PC-3 (cell line): ENCODE measurements at regions not wholly inside any gene's neighbourhood (a gene's known extent, or its start where the extent isn't known, plus 50 kb on each side); places are given as distances from the start of the nearest gene placed in this dataset.

Source experiments
- ATAC-seq: fragments of 200-7000 bp; cut with Tn5 transposase; 2 replicates; pipeline ENCODE4 v1.9.1; 2020; ENCODE audit warnings: mild to moderate bottlenecking, moderate library complexity
- BruUV-seq: library from RNA; stranded (reverse); fragments of 400-500 nt; replicated peaks from 2 replicates; lab custom pipeline; 2021; lab: Mats Ljungman, UMichigan
- CTCF ChIA-PET: fragments of 300-600 bp; sonication (Branson Sonifier 250); formaldehyde crosslinking; loops from one replicate; lab custom pipeline; 2022; ENCODE audit warnings: antibody characterized with exemption; lab: Charles Lee
- POLR2A ChIA-PET: fragments of 300-600 bp; sonication (Branson Sonifier 250); formaldehyde crosslinking; loops from one replicate; lab custom pipeline; 2022; ENCODE audit warnings: antibody characterized with exemption; ENCODE audit not compliant: unreplicated experiment; lab: Charles Lee
- DNase-seq: peaks from one replicate; pipeline ENCODE4 v3.0.0-alpha.2; 2015
- H2AFZ ChIP-seq: fragments of 300-600 bp; sonication (generic); 2 replicates; pipeline ENCODE4 v1.6.0; 2016; ENCODE audit warnings: antibody characterized with exemption, low read length
- H3F3A ChIP-seq: fragments of 300-600 bp; sonication (generic); one replicate; pipeline ENCODE4 v1.6.0; 2017; ENCODE audit warnings: antibody characterized with exemption, low read length, control low read depth, mild to moderate bottlenecking; ENCODE audit not compliant: unreplicated experiment
- H3K27ac ChIP-seq: fragments of 300-600 bp; sonication (generic); 2 replicates; pipeline ENCODE4 v1.5.1; 2016; ENCODE audit warnings: mild to moderate bottlenecking, low read length
- H3K27me3 ChIP-seq: fragments of 300-600 bp; sonication (generic); 2 replicates; pipeline ENCODE4 v1.6.1; 2016; ENCODE audit warnings: low read length, mixed read lengths
- H3K36me3 ChIP-seq: fragments of 300-600 bp; sonication (generic); 2 replicates; pipeline ENCODE4 v1.6.1; 2016; ENCODE audit warnings: low read depth, mixed run types, low read length, mixed read lengths
- H3K4me1 ChIP-seq: fragments of 300-600 bp; sonication (generic); 2 replicates; pipeline ENCODE4 v1.5.1; 2016; ENCODE audit warnings: low read length; ENCODE audit not compliant: insufficient read depth
- H3K4me2 ChIP-seq: fragments of 300-600 bp; sonication (generic); 2 replicates; pipeline ENCODE4 v1.6.0; 2016; ENCODE audit warnings: low read length
- H3K4me3 ChIP-seq: fragments of 300-600 bp; sonication (generic); 2 replicates; pipeline ENCODE4 v1.5.1; 2016; ENCODE audit warnings: mild to moderate bottlenecking, low read length, mixed read lengths
- H3K79me2 ChIP-seq: fragments of 300-600 bp; sonication (generic); 2 replicates; pipeline ENCODE4 v1.6.1; 2017; ENCODE audit warnings: low read length, mixed read lengths
- H3K9ac ChIP-seq: fragments of 300-600 bp; sonication (generic); 2 replicates; pipeline ENCODE4 v1.6.0; 2016; ENCODE audit warnings: mild to moderate bottlenecking, low read length
- H3K9me2 ChIP-seq: fragments of 300-600 bp; sonication (generic); replicated peaks from 2 replicates; pipeline ENCODE4 v1.6.1; 2016; ENCODE audit warnings: mixed run types, low read length, mixed read lengths
- H3K9me3 ChIP-seq: fragments of 300-600 bp; sonication (generic); 2 replicates; pipeline ENCODE4 v1.6.1; 2016; ENCODE audit warnings: low read length, mixed read lengths
- H4K20me1 ChIP-seq: fragments of 300-600 bp; sonication (generic); 2 replicates; pipeline ENCODE4 v1.6.1; 2016; ENCODE audit warnings: low read length, mixed read lengths
- EZH2 ChIP-seq: fragments of 300-600 bp; sonication (generic); IDR thresholded peaks from one replicate; pipeline ENCODE4 v1.6.1; 2017; ENCODE audit warnings: antibody characterized with exemption, mild to moderate bottlenecking, low read length; ENCODE audit not compliant: unreplicated experiment
- EZH2phosphoT487 ChIP-seq: fragments of 300-600 bp; sonication (generic); IDR thresholded peaks from 2 replicates; pipeline ENCODE4 v1.6.1; 2018; ENCODE audit warnings: mild to moderate bottlenecking, antibody characterized with exemption, low read length, borderline replicate concordance
- intact Hi-C: fragments of 100-400 bp; cut with micrococcal nuclease; formaldehyde crosslinking; loops from 2 replicates; pipeline ENCODE4 v1.9.0; 2023
- TF ChIP-seq, protein P1 (sequence below): fragments of 300-600 bp; sonication (generic); conservative IDR thresholded peaks from 2 replicates; pipeline ENCODE4 v1.5.1; 2017; ENCODE audit warnings: antibody characterized with exemption, low read depth, mild to moderate bottlenecking, low read length

- Histone ChIP-seq H3K27ac (no peak overlapping the region), H3K9me3 (no peaks in the 10 kb centered on the region), H3F3A (no peaks in the 10 kb centered on the region), H2AFZ (no peak overlapping the region), H3K4me2 (no peak overlapping the region), H3K36me3 (no peaks in the 10 kb centered on the region), H4K20me1 (no peaks in the 10 kb centered on the region), H3K4me3 (no peak overlapping the region), H3K9me2 (no peaks in the 10 kb centered on the region), H3K9ac (no peak overlapping the region), H3K4me1 (no peaks in the 10 kb centered on the region; the same call in 1 of the 2 replicates), H3K27me3 (peaks cover 35% of the 10 kb centered on the region), H3K79me2 (no peaks in the 10 kb centered on the region)
- TF ChIP-seq EZH2phosphoT487 (no peak), EZH2 (no peak)
- TF ChIP-seq, protein P1, sequence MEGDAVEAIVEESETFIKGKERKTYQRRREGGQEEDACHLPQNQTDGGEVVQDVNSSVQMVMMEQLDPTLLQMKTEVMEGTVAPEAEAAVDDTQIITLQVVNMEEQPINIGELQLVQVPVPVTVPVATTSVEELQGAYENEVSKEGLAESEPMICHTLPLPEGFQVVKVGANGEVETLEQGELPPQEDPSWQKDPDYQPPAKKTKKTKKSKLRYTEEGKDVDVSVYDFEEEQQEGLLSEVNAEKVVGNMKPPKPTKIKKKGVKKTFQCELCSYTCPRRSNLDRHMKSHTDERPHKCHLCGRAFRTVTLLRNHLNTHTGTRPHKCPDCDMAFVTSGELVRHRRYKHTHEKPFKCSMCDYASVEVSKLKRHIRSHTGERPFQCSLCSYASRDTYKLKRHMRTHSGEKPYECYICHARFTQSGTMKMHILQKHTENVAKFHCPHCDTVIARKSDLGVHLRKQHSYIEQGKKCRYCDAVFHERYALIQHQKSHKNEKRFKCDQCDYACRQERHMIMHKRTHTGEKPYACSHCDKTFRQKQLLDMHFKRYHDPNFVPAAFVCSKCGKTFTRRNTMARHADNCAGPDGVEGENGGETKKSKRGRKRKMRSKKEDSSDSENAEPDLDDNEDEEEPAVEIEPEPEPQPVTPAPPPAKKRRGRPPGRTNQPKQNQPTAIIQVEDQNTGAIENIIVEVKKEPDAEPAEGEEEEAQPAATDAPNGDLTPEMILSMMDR: no peak
- ATAC-seq (no peak), DNase-seq (no peak)
- BruUV-seq: no TSS peak
- CTCF ChIA-PET: no interaction called here
- POLR2A ChIA-PET: no interaction called here
- intact Hi-C loops: no loop called here
Measured at GRCh38 chr6:23977706-23978105, 148.3 kb upstream of the NRSN1 start.

GRCh38 chr6:23980965-23981364, 145.1 kb upstream of the NRSN1 start:
- no peaks in the 10 kb centered on the region for H3K9me3 ChIP-seq
- no peaks in the 10 kb centered on the region for H3K79me2 ChIP-seq
- no peak overlapping the region for H3K4me2 ChIP-seq
- no peak overlapping the region for H3K4me3 ChIP-seq
- TF ChIP-seq EZH2: no peak
- no peak for TF ChIP-seq EZH2phosphoT487
- TF ChIP-seq, protein P1: no peak
- H3K27ac ChIP-seq: no peak overlapping the region
- intact Hi-C loops: no loop called here
- DNase-seq (peak; percentile 35), ATAC-seq (no peak)
- H3K9ac ChIP-seq: no peak overlapping the region
- H2AFZ ChIP-seq: no peak overlapping the region
- H3F3A ChIP-seq: no peaks in the 10 kb centered on the region
- CTCF ChIA-PET: no interaction called here
- no peaks in the 10 kb centered on the region for H4K20me1 ChIP-seq
- POLR2A ChIA-PET: no interaction called here
- no TSS peak for BruUV-seq
- no peaks in the 10 kb centered on the region for H3K9me2 ChIP-seq
- H3K36me3 ChIP-seq: no peaks in the 10 kb centered on the region
- no peaks in the 10 kb centered on the region; the same call in 1 of the 2 replicates for H3K4me1 ChIP-seq
- peaks cover 32% of the 10 kb centered on the region for H3K27me3 ChIP-seq

DNA sequence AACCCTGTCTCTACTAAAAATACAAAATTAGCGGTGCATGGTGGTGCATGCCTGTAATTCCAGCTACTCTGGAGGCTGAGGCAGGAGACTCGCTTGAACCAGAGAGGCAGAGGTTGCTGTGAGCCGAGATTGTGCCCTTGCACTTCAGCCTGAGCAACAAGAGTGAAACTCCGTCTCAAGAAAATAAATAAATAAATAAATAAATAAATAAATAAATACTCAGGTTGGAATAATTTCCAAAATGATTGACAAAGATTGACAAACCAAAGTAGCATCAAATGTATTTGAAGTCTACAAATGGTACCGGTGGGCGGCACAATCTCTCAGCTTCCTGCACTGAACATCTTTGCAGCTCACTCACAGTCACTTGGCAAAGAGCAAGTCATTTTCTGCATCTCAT, 144.1 kb upstream of the NRSN1 start:
- Histone ChIP-seq H3K9ac (no peak overlapping the region), H3K9me2 (no peaks in the 10 kb centered on the region), H3K79me2 (no peaks in the 10 kb centered on the region), H4K20me1 (no peaks in the 10 kb centered on the region), H3K9me3 (no peaks in the 10 kb centered on the region), H3K27ac (no peak overlapping the region), H3F3A (no peaks in the 10 kb centered on the region), H3K4me3 (no peak overlapping the region), H2AFZ (no peak overlapping the region), H3K4me2 (no peak overlapping the region), H3K4me1 (no peaks in the 10 kb centered on the region; the same call in 1 of the 2 replicates), H3K27me3 (peaks cover 25% of the 10 kb centered on the region), H3K36me3 (no peaks in the 10 kb centered on the region)
- TF ChIP-seq EZH2 (no peak), EZH2phosphoT487 (no peak)
- TF ChIP-seq, protein P1: no peak
- ATAC-seq: no peak
- ChIA-PET CTCF (no interaction called here), POLR2A (no interaction called here)
- intact Hi-C loops: no loop called here
- BruUV-seq: no TSS peak
- no peak for DNase-seq
